ENCODE measurements at regions not wholly inside any gene's neighbourhood (a gene's known extent, or its start where the extent isn't known, plus 50 kb on each side); places are given as distances from the start of the nearest gene placed in this dataset.

- H2AFZ ChIP-seq (ENCODE audit: insufficient read depth, low read depth, low read length, poor library complexity, severe bottlenecking): no peak overlapping the region
- no peaks in the 10 kb centered on the region for H3K36me3 ChIP-seq (replicated peaks in 1 of 2; ENCODE audit: control extremely low read depth in 1 of 2, control insufficient read depth in 1 of 2, extremely low read depth in 1 of 2, insufficient read depth in 2 of 2, low read length in 1 of 2)
- no peak overlapping the region for H3K4me3 ChIP-seq (ENCODE audit: control extremely low read depth in 1 of 5, extremely low read depth in 1 of 5, insufficient read depth in 1 of 5, low read depth in 2 of 5, low read length in 4 of 5)
- ATAC-seq (ENCODE audit: low read depth) (no peak), DNase-seq (no peak)
- Mint-ChIP-seq H3K27me3 (no peaks in the 10 kb centered on the region), H3K27ac (no peak overlapping the region), H3K9me3 (ENCODE audit: insufficient read depth) (peaks cover 3% of the 10 kb centered on the region), H3K4me1 (no peaks in the 10 kb centered on the region), H3K4me3 (no peak overlapping the region)
- TF ChIP-seq EZH2 (IDR thresholded peaks at IDR 0.05; ENCODE audit: borderline replicate concordance, insufficient read depth, low read depth, low read length, poor library complexity, severe bottlenecking): no peak
- no peak for TF ChIP-seq CTCF (IDR thresholded peaks at IDR 0.05)
- no peak overlapping the region for H3K9ac ChIP-seq (ENCODE audit: low read length)
- POLR2A ChIA-PET: no interaction called here
- no peaks in the 10 kb centered on the region for H3K27me3 ChIP-seq (replicated peaks in 1 of 4; ENCODE audit: control extremely low read depth in 1 of 4, control insufficient read depth in 3 of 4, insufficient read depth in 4 of 4, low read length in 3 of 4)
- no peaks in the 10 kb centered on the region for H4K20me1 ChIP-seq (ENCODE audit: control insufficient read depth, insufficient read depth, low read length, poor library complexity, severe bottlenecking)
- no peaks in the 10 kb centered on the region for H3K9me3 ChIP-seq (ENCODE audit: control extremely low read depth in 1 of 3, control insufficient read depth in 2 of 3, insufficient read depth in 1 of 3, low read length in 2 of 3)
- H3K27ac ChIP-seq (ENCODE audit: low read length in 2 of 2): no peak overlapping the region
- intact Hi-C loops (cut with micrococcal nuclease): no loop called here
- CTCF ChIA-PET: no interaction called here
- H3K4me1 ChIP-seq (ENCODE audit: control insufficient read depth in 2 of 2, insufficient read depth in 2 of 2, low read length in 2 of 2): no peaks in the 10 kb centered on the region
- 20% methylated on average over 1 of the region's 1 CpG for WGBS (ENCODE audit: insufficient coverage)
- H3K79me2 ChIP-seq (ENCODE audit: control insufficient read depth, insufficient read depth, low read length): no peaks in the 10 kb centered on the region
- no peak overlapping the region for H3K4me2 ChIP-seq (replicated peaks; ENCODE audit: low read depth, low read length, poor library complexity, severe bottlenecking)
These were observed 1064.4 kb upstream of the ZEB2 start for GRCh38 chr2:145584353-145584752.

GRCh38 chr2:145573608-145574007, 1053.7 kb upstream of the ZEB2 start:
- Histone ChIP-seq H3K27ac (ENCODE audit: low read length in 2 of 2) (no peak overlapping the region), H3K36me3 (replicated peaks in 1 of 2; ENCODE audit: control extremely low read depth in 1 of 2, control insufficient read depth in 1 of 2, extremely low read depth in 1 of 2, insufficient read depth in 2 of 2, low read length in 1 of 2) (no peaks in the 10 kb centered on the region), H2AFZ (ENCODE audit: insufficient read depth, low read depth, low read length, poor library complexity, severe bottlenecking) (no peak overlapping the region), H3K4me2 (replicated peaks; ENCODE audit: low read depth, low read length, poor library complexity, severe bottlenecking) (no peak overlapping the region), H3K27me3 (replicated peaks in 1 of 4; ENCODE audit: control extremely low read depth in 1 of 4, control insufficient read depth in 3 of 4, insufficient read depth in 4 of 4, low read length in 3 of 4) (no peaks in the 10 kb centered on the region), H3K4me1 (ENCODE audit: control insufficient read depth in 2 of 2, insufficient read depth in 2 of 2, low read length in 2 of 2) (no peaks in the 10 kb centered on the region), H3K9ac (ENCODE audit: low read length) (no peak overlapping the region), H3K79me2 (ENCODE audit: control insufficient read depth, insufficient read depth, low read length) (no peaks in the 10 kb centered on the region), H3K9me3 (ENCODE audit: control extremely low read depth in 1 of 3, control insufficient read depth in 2 of 3, insufficient read depth in 1 of 3, low read length in 2 of 3) (no peaks in the 10 kb centered on the region), H3K4me3 (ENCODE audit: control extremely low read depth in 1 of 5, extremely low read depth in 1 of 5, insufficient read depth in 1 of 5, low read depth in 2 of 5, low read length in 4 of 5) (no peak overlapping the region), H4K20me1 (ENCODE audit: control insufficient read depth, insufficient read depth, low read length, poor library complexity, severe bottlenecking) (no peaks in the 10 kb centered on the region)
- POLR2A ChIA-PET: no interaction called here
- Mint-ChIP-seq H3K4me3 (no peak overlapping the region), H3K27ac (no peak overlapping the region), H3K27me3 (no peaks in the 10 kb centered on the region), H3K4me1 (no peaks in the 10 kb centered on the region), H3K9me3 (ENCODE audit: insufficient read depth) (no peaks in the 10 kb centered on the region)
- TF ChIP-seq CTCF (IDR thresholded peaks at IDR 0.05) (no peak), EZH2 (IDR thresholded peaks at IDR 0.05; ENCODE audit: borderline replicate concordance, insufficient read depth, low read depth, low read length, poor library complexity, severe bottlenecking) (no peak)
- CTCF ChIA-PET: no interaction called here
- ATAC-seq (ENCODE audit: low read depth): no peak
- 100% methylated on average over 1 of the region's 5 CpGs for WGBS (ENCODE audit: insufficient coverage)
- DNase-seq: no peak
- intact Hi-C loops (cut with micrococcal nuclease): no loop called here
